RPMI7951 (cell line): ENCODE measurements at regions not wholly inside any gene's neighbourhood (a gene's known extent, or its start where the extent isn't known, plus 50 kb on each side); places are given as distances from the start of the nearest gene placed in this dataset.
"Not testable (repeated sequence)": the region's sequence is repeated elsewhere in the genome, so short reads cannot be mapped to it uniquely, and the experiment has no call there.

Experiments used
- DNase-seq: peaks from one replicate; pipeline ENCODE4 v3.0.0-alpha.2; 2012; ENCODE audit warnings: low read depth

DNA sequence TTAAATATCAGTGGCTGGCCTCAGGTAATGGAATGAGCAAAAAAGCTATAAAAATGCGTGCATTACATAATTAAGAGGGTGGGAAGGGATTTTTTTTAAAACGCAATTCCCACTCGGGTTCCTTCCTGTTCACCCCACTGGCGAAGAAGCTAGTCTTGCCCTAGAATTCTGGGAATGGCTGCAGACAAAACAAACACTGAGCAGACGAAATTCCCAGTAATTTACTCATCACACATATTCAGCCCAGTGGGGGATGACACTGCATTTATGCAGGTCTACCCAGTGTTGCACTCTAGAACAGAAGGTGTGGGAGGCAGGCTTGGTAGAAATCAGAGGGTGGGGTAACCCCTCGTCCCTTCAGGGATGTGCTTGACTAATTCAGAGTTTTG lies 2695.0 kb upstream of the DEFB115 start:
- DNase-seq, result peak; percentile 70

DNA sequence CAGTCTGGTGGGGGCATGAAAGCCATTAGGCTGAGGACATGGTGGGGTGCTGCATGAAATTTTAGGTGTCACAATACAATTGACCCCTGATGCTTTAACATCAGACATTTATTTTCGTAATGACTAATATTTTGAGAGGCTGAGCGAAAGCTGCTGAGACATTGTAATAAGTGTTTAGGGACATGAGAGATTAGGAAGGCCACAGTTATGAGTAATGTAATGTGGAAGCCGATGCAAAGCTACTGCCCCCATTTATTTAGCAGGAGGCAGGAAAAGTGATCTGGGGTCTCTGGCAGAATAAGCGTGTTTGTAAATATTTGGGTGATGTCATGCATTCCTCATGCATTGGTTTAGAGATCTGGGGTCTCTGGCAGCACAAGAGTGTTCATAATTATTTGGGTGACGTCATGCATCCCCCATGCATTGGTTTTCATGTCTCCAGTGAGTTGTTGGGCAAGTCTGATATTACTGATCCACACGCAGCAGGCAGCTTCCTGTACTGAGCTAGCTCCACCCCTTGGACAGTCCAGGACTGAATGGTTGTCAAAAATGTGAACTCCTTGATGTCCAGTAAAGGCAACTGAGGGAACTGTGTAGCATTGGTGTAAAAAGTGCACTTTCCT lies 2694.5 kb upstream of the DEFB115 start:
- DNase-seq, result peak; percentile 53

DNA sequence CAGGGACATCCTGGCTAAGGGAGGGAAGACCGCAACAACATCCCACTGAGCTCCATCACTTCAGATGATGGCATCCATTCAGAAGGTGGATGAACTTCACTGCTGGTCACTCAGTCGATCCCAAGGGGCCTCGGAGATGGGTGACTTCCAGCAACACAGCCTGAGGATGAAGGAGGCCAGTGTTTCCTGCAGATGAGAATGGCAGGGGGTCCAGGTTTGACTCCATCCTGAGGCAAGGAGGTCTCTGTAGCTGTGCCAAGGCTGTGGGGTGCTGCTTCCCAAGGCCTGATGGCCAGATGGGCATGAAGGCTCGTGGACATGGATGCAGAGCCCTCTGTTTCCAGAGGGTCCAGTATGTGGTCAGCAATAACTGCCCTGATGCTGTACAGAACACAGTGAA lies 2693.4 kb upstream of the DEFB115 start:
- DNase-seq, result not testable (repeated sequence)

DNA sequence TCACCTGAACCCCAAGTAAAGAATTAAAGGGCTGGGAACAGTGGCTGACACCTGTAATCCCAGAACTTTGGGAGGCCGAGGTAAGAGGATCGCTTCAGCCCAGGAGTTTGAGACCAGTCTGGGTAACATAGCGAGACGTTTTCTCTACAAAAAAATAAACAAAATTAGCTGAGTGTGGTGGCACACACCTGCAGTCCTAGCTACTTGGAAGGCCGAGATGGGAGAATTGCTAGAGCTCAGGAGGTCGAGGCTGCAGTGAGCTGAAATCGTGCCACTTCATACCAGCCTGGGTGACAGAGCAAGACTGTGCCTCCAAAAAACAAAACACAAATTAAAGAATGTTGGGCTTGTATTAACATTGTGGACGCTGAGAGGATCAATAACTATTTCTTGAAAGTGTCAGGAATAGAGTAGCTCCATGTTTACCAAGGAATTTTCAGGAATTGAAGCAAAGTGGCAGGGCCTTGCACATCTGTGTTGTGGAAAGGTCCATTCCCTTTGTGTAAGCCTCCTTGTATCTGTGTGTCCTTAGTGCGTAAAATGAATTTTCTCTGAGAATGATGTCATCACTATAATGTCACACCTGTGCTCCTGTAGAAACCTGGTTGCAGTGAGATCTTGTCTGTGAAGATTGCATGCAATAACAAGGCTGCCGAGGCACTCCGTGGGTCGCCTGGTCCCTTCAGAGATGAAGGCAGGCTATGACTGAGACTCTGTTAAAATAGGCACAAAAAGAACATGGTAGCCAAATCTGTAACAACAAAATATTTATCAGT lies 2692.6 kb upstream of the DEFB115 start:
- not testable (repeated sequence) for DNase-seq

DNA sequence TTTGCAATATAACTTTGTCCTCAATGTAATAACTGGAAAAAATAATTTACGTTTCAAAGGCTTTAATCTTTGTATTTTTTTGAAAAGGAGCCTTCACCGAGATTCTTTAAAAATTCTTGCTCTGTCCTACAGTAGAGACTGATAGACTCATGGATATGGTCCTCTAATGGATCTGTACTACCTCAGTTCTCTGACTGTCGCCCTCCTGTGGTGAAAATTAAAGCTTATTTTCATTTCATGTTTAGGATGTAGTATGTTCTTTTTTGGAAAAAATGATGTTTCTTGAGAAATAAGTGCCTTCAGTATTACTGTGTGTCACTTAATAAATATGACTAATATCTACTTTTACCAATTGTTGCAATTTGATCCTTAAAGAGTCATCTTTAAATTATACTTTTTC lies 2681.5 kb upstream of the DEFB115 start:
- DNase-seq, result peak; percentile 16

DNA sequence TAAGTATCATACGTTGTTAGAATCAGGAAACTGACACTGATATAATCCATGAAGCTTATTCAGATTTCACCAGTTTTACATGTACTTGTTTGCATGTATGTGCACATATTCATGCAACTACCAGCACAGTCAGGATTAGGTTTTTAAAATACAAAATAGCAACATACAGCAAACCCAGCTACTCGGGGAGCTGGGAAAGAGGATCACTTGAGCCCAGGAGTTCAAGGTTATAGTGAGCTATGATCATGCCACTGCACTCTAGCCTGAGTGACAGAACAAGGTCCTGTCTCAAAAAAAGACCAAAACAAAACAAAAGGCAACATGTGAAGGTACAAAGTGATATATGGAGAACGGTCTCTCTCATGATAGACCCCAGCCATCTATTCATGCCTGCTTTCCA lies 2665.8 kb upstream of the DEFB115 start:
- not testable (repeated sequence) for DNase-seq

DNA sequence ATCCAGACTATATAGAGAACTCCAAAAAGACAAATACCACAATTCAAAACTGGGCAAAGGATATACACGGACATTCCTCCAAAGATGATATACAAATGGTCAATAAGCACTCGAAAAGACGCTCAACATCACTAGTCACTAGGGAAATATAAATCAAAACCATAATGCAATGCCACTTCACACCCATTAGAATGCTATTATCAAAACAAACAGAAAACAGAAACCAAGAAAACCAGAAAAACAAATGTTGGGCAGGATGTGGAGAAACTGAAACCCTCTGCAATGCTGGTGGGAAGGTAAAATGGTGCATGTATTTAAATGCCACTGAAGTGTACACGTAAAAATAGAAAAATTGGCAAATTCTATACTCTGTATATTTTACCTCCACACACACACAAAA lies 2664.1 kb upstream of the DEFB115 start:
- not testable (repeated sequence) for DNase-seq

DNA sequence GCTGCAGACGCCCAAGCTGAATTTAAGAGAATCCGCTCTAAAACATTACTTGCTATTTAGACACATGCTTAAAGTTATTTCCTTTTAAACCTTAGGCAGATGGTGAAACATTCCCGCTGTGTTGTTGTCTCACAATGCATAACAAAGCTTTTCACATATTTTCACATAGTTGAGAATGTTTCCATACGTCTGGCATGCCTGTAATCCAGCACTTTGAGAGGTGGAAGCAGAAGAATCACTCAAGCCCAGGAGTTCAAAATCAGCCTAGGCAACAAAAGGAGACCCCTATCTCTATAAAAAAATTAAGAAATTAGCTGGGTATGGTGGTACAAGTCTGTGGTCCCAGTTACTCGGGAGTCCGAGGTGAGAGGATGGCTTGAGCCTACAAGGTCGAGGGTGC lies 2663.0 kb upstream of the DEFB115 start:
- DNase-seq, result not testable (repeated sequence)

DNA sequence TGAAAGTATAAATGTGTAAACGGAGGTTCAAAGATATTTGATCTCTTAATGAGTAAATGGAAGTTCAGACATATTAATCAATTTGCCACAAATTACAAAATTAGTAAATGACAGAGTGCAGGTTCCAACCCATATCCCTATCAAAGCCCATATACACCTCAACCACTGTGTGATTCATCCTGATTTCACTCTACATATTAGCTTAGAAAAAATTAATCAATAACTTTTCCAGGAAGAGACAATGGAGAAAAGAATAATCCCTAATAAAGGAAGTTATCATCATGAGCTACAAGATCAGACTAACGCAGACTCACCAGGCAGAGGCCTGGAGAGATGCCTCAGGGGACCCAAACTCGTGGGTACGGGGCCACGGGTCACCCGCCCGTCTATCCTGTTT lies 2655.5 kb upstream of the DEFB115 start:
- not testable (repeated sequence) for DNase-seq

DNA sequence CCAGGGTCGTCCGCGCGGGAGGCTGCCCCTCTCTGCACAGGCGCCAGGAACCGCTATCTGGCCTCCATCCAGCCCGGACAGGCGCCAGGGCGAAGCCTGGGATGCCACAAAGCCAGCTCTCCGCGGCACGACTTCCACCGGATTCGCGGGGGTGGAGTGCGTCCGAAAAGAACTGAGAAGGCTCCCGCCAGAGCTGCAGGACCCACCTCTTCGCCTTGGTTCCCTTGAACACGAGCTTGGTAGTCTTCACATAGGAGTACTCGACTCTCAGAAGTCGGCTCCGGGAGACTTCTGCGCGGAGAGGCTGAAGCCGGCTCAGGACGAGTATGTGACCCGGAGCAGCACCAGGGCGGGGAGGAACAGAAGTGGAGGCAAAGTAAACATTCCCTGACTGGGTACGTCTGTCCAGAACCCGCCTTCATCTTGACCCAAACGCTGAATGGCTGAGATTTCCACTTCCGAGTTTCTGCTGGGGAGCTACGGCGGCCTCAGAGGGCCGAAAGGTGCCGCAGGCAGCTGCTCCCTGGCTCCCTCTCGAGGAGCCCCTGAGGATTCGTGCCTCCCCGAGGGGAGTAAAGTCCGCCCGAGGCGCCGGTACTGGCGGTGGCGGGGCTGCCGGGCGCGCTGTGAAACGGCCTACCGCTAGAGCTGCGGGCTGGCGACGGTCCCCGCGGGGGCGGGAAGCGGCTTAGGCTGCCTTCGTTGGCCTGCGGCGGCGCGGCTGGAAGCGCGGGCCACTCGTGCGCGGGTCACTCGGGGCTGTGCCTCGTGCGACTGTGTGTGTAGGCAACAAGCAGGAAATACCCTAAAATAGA lies 2654.9 kb upstream of the DEFB115 start:
- peak; percentile 96 for DNase-seq

DNA sequence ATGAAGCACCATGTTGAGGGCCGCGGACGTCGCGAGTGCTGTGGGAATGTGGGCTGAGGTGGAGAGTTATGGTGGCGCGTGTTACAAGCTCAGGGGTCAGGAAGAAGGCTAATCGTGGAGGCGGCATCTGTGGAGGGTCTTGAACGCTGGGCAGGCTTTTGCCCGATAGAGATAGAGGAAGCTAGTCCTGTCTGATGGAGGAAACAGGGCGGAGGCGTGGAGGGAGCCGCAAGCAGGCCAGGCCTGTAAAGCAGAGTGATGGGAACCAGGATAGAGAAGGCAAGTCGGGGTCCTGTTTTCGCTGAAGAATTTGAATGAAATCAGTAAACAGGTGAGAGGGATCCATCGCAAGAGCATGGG lies 2654.3 kb upstream of the DEFB115 start:
- DNase-seq, result not testable (repeated sequence)

DNA sequence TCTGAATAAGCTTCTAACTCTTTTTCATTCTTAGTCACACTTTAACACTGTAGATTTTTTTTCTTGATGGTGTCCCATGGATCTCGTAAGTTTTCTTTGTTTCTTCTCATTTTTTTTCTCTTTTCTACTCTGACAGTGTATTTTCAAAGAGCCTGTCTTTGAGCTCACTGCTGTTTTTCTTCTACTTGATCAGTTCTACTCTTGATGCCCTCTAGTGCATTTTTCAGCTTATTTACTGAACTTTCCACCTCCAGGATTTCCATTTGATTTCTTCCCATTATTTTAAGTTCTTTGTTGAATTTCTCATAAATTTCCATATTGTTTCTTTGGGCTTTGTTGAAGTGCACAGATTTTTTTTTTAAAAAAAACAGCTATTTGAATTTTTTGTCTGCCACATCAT lies 2641.1 kb upstream of the DEFB115 start:
- no peak for DNase-seq

DNA sequence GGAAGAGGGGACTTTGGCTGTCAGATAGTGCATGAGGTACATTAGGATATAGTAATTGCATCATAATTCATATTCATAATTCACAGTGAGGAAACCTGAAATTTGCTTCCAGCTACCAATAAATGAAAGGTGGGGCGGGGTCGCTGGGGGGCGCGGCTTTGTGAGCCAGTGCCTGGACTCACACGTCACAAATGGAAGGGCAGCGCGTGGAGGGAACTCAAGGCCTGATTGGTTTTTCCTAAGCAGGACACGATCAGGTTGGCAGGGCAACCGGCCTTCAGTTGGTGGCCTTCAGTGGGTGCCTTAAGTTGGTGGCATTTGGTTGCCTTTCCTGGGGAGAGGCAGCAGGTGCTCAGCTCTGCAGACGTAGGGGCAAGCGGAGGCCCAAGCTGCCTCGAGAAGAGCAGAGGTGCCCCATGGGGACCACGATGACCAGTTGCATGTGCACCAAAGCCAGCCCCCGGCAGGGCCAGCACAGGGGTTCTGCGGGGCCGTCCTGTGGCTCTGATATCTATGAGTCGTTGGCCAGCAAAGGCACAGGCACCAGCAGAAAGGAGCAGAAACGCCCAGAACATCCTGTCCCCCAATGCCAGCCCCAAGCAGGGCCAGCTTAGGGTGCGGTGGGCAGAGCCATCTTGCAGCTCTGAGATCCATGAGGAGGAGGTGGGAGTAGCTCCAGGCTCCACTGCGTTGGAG lies 2637.4 kb upstream of the DEFB115 start:
- DNase-seq, result not testable (repeated sequence)

DNA sequence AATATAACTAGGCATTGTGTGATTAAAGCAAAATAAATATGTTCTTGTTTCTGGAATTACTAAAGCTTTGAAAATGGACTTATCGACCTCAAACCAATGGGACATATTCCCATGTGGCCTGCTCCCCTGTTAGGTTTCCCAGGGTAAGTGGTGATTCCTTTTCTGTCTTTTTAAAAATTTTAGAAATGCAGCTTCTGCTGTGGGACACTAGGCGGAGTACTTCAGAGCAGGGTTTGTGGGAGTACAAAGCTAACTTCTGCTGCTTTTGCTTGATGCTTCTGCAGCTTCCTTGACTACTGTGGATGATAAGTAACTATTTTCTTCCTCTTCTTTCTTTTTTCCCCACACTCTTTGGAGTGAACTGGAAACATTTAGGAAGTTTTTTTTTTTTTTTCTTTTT lies 2632.4 kb upstream of the DEFB115 start:
- not testable (repeated sequence) for DNase-seq

DNA sequence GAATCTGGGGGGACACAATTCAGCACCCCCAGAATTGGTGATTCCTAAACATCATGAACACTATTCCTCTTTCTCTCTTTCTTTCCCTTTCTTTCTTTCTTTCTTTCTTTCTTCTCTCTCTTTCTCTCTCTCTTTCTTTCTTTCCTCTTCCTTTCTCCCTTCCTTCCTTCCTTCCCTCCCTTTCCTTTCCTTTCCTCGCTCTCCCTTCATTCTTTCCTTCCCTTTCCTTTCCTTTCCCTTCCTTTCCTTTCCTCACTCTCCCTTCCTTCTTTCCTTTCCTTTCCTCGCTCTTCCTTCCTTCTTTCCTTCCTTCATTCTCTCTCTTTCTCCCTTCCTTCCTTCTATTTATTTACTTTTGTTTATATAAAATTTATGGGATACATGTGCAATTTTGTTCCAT lies 2616.6 kb upstream of the DEFB115 start:
- not testable (repeated sequence) for DNase-seq
